ENCODE measurements at regions not wholly inside any gene's neighbourhood (a gene's known extent, or its start where the extent isn't known, plus 50 kb on each side); places are given as distances from the start of the nearest gene placed in this dataset.
"Not testable (repeated sequence)": the region's sequence is repeated elsewhere in the genome, so short reads cannot be mapped to it uniquely, and the experiment has no call there.

DNA sequence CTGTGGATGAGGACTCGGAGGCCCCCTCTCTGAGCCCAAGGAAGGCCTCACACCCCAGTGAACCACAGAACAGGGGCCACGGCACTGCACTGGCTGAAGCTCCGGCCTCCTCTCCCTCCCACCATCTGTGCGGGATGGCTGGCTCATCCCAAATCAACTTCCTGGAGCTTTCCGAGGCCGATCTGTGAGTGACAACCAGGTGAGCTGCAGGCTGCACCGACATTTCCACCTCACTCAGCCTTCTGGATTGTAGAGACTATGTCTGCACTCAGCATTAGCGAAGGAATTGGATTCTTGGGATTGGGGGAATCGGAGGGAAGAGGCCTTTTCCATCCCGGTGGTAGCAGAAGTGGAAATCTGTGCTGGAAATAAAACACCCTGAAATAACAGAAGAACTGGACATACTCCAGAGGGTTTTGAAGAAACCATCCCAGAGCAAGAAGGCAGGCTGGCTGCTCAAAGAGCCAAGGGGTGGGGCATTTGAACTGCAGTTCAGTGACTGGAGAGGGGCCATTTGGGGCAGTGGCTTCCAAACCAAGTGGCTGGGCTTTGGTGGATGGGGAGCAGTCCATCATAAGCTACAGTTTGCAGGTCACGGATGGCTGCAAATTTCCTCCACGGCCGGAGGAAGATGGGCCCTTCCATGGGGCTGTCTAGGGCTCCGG lies 118.5 kb downstream of the NPIPB11 start:
- DNase-seq; in situ Hi-C loops (cut with MboI; ENCODE audit: low pct_unique_long_range_greater_than_20kb, low sequenced_read_pairs): not testable (repeated sequence)

DNA sequence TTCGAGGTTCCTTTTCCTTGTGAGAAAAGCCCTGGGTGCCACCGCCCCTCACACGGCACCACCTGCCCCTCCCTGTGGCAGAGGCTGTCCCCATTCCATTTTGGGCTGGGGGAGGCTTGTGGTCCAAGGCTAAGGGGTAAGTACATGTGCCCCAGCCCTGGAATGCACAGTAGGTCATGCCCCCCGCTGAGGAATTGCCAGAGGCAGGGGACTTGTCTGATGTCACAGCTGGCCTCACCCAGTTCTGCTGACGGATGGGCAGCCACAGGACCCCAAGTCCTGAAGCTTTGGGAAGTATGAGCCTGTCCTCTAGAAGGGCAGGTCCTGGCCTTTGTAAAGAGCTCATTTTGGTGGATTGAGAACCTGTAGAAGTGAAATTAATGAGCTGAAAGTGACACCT lies 119.3 kb downstream of the NPIPB11 start:
- in situ Hi-C loops (cut with MboI; ENCODE audit: low pct_unique_long_range_greater_than_20kb, low sequenced_read_pairs); DNase-seq: not testable (repeated sequence)

DNA sequence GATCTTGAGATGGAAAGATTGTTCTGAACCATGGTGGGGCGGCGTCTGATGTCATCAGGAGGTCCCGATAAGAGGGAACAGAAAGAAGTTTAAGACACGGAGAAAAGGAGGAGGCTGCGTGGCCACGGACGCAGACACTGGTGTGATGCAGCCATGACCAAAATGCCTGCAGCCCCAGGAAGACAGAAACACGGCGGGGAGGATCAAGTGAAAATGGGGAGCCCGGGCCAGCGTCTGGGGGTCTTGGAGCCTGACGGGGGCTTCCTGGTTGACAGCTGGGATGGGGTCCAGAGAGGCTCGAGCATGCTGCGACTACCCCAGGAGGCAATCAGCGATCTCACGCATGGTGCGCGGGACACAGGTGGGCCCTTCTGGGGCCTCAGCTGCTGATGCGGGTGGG lies 119.7 kb downstream of the NPIPB11 start:
- in situ Hi-C loops (cut with MboI; ENCODE audit: low pct_unique_long_range_greater_than_20kb, low sequenced_read_pairs); DNase-seq: not testable (repeated sequence)

DNA sequence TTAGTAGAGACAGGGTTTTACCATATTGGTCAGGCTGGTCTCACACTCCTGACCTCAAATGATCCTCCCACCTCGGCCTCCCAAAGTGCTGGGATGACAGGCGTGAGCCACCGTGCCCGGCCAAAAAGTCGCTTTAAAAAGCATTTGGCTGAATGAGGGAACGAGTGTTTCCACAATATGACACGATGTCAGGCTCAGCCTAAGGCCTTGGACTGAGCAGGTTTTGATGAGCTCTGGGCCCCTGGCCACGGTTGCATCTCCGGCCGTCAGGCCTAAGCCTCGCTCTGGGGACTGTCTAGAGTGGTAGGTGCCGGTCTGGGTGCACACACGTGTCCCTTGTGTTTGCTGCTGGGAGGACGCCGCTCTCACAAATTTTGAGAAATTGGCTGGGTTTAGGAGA lies 120.3 kb downstream of the NPIPB11 start:
- in situ Hi-C loops (cut with MboI; ENCODE audit: low pct_unique_long_range_greater_than_20kb, low sequenced_read_pairs); DNase-seq: not testable (repeated sequence)

DNA sequence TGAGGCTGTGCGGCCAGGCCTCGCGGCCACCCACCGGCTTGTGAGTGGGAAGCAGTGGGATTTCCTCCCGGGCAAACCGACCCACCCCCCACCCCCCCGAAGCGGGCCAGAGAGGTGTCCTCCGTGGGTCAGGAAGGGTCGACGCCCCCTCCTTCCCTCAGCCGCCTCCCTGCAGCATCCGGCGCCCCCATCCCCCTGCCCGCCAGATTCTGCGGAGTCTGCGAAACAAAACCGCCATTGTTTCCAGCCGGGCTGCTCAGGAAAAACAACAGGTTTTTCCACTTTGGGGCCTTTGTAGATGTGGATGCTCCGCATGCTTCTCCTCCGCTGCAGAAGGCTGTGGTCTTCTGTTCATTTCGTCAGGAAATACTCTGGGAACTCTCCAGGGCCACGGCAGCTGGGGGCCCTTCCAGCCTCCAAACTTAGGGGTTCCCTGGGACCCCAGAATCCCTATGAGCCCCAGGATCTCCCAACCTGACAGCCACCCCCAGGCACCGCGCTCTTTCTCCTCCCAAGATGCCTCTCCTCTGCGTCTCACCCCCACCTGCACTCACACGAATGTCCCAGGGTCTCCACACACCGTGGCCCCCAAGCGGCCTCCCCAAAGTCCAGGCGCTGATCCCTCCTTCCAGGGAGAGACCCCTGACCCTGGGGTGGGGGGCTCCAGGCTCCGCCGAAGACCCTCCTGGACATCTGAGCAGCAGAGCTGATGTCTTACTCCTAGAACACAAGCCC lies 121.2 kb downstream of the NPIPB11 start:
- in situ Hi-C loops (cut with MboI; ENCODE audit: low pct_unique_long_range_greater_than_20kb, low sequenced_read_pairs); DNase-seq: not testable (repeated sequence)

DNA sequence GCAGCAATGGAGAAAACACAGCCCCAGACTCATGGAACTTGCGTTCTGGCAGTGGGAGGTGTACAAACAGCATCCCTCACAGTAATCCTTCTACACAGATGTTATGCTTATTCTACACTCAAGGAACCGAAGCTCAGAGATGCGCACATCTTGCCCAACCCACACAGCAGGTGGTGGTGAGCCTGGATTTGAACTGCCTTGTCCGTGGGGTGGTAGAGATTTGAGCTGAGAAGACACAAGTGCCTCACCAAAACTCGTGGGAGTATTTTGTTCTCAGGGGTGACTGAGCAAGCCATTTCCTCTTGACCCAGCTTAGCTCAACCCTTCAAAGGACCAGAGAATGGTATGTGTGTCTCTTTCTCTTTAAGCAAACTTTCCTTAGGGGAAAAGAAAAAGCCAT lies 121.8 kb downstream of the NPIPB11 start:
- in situ Hi-C loops (cut with MboI; ENCODE audit: low pct_unique_long_range_greater_than_20kb, low sequenced_read_pairs); DNase-seq: not testable (repeated sequence)

DNA sequence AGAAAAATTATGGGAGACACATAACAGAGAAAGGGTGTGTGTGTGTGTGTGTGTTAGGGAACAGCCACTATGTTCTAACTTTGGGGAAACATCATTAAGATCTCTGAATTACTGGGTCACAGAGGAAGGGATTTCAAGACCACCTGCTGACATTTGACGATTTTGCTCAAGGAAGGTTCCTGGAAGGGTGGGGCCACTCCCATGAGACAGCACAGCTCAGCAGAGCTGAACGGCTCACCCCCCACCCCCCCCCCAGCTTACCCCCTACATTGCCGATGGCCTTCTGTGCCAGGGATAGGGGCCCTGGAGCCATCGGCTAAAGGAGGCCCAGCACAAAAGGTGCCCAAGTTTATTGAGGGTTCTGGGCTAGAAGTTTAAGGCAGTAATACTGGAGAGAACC lies 122.4 kb downstream of the NPIPB11 start:
- DNase-seq; in situ Hi-C loops (cut with MboI; ENCODE audit: low pct_unique_long_range_greater_than_20kb, low sequenced_read_pairs): not testable (repeated sequence)

DNA sequence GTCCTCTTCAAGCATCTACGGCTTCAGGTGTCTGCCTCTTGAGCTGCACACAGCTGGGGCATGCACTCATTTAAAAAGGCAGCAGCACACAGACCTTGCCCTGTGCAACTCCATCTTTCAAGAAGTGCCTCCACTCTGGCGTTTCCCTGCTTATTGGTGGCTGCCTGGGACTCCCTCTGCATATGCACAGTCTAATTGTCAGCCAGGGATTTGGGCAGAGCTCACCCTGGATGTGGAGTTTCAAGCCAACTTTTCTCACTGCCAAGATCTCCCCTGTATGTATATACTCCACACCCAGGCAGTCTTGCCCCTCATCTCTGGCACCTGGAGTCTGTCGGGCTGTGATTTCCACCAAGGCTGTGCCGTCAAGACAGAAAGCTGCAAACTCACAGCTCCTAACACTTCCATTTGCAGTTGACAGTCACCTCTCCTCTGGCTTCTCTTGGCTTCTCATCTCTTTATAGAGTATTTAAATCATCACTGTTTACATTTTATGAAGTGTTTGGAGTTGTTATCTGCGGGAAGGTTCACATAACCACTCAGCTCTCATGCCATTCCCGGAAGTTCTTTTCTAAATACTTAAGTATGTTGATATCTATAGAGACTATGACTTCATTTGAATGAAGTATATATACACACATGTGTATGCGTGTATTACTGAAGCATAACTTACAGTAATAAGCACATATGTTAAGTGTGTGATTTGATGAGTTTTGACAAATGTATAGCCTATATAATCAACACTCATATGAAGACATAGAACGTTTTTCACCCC lies 128.2 kb downstream of the NPIPB11 start:
- DNase-seq; in situ Hi-C loops (cut with MboI; ENCODE audit: low pct_unique_long_range_greater_than_20kb, low sequenced_read_pairs): not testable (repeated sequence)

DNA sequence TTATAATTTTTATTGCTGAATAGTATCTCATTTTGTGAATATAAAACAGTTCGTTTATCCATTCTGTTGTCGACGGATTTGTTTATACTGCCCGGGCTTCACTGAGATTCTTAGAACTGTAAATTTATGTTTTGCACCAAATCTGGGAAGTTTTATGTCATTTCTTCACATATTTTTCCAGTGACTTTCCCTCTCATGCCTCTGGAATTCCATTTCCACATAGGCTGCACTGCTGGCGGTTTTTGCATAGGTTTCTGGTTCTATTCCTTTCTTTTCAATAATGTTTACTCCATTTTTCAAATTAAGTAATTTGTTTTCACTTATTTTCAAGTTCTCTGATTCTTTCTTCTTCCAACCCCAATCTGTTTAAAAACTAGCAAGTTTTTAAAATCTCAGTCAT lies 130.1 kb downstream of the NPIPB11 start:
- DNase-seq; in situ Hi-C loops (cut with MboI; ENCODE audit: low pct_unique_long_range_greater_than_20kb, low sequenced_read_pairs): not testable (repeated sequence)

DNA sequence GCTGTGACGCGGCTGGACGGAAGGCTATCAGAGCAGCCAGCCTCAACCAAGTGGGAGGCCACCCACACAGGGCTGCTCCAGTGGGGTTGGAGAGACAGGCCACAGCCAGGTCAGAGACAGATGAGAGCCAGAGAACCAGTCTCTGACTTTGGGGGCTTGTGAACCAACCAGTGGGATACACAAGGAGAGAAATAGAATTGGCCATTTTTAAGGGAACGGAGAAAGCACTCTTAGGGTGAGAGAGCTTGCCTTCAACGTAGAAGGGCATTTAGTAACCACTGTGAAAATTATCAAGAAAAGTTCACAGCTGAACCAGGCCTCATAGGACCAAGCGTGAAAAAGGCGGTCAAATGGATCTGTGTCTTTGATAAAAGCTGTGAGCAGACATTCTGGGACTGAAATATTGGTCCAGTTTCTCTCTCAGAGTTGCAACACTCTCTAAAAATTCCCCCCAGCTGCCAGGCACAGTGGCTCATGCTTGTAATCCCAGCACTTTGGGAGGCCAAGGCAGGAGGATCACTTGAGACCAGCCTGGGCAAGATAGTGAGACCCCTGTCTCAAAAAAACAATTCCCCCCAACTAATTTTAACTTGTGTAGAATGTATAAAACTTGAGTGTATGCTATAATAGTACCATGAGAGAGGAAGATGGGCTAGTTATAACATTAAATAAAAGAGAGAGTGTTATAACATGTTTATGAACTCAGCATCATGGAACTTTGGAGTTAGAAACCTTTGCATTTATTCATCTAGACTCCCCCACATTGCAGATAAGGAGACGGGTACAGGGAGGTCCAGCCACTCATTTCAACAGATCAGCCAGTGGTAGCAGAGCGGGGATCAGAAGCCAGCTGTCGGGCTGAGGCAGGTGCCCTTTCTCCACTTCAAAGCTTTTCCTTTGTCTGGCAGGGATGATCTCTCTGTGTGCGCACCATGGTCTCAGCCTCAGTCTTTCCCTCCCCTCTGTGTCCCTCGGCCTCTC lies 132.2 kb downstream of the NPIPB11 start:
- DNase-seq; in situ Hi-C loops (cut with MboI; ENCODE audit: low pct_unique_long_range_greater_than_20kb, low sequenced_read_pairs): not testable (repeated sequence)

DNA sequence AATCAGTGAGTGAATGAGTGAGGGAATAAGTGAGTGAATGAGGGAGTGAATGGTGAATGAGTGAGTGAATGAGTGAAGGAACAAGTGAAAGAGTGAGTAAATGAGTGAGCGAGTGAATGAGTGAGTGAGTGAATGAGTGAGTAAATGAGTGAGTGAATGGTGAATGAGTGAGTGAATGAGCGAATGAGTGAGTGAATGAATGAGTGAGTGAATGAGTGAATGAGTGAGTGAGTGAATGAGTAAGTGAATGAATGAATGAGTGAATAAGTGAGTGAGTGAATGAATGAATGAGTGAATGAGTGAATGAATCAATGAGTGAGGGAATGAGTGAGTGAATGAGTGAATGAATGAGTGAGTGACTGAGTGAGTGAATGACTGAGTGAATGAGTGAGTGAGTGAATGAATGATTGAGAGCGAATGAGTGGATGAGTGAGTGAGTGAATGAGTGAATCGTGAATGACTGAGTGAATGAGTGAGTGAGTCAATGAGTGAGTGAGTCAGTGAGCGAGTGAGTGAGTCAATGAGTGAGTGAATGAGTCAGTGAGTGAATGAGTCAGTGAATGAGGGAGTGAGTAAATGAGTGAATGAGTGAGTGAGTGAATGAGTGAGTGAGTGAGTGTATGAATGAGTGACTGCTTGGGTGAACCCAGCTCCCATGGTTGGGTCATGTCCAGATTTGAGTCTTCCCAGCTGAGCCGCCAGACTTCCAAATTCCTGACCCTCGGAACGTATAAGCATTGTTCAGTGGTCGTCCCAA lies 133.0 kb downstream of the NPIPB11 start:
- in situ Hi-C loops (cut with MboI; ENCODE audit: low pct_unique_long_range_greater_than_20kb, low sequenced_read_pairs); DNase-seq: not testable (repeated sequence)

DNA sequence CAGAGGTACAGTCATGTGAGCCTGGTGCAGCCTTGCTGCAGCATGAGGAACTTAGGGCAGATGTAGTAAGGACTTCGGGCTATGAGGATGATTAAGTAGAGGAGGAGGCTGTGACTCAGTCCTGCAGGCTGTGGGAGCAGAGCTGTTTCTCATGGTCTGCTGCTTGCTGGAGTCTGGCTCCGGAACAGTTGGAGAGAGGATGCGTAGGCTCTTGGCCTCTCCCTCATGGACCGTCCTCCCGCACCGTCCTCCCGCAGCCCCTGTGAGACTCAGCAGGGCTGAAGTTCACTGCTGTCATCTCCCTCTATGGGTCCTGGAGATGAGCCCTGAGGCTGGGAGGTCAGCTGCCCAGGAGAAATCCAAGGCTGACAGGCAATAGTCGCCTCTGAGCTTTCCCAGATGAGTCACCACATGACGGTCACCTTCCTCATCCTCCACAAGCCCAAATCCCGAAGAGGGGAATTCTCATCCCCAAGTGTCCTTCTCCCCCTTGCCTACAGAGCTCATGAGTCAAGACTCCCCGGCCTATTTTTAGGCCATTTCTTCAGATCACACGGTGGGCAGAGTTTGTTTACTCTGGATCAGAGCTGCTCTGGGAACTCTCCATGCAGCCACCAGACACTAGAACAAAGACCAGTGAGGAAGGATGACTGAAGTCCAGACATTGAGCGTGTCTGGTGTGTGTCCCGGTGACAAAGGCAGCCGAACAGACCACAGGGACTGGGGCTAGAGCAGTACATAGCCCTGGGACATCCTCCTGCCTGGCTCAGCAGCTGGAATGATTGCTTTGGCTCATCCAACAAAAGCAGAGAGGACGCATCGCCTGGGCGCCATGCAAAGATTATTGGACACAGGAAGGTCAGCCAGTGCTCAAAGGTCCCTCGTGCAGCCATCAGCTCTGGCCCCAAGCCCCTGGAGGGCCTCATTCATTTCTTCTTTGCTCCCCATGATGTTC lies 134.5 kb downstream of the NPIPB11 start:
- in situ Hi-C loops (cut with MboI; ENCODE audit: low pct_unique_long_range_greater_than_20kb, low sequenced_read_pairs); DNase-seq: not testable (repeated sequence)

DNA sequence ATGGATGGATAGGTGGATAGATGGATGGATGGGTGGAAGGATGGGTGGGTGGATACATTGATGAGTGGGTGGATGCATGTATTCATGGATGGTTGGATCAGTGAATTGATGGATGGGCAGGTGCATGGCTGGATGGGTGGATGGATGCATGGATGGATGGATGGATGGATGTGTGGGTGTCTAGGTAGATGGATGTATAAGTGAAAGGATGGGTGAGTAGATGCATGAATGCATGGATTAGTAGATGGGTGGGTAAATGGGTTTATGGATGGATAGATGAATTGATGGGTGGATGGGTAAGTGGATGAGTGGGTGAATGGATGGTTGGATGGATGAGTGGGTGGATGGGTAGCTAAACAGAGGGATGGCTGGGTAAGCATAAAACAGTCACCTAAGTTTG lies 135.6 kb downstream of the NPIPB11 start:
- in situ Hi-C loops (cut with MboI; ENCODE audit: low pct_unique_long_range_greater_than_20kb, low sequenced_read_pairs) = not testable (repeated sequence)

DNA sequence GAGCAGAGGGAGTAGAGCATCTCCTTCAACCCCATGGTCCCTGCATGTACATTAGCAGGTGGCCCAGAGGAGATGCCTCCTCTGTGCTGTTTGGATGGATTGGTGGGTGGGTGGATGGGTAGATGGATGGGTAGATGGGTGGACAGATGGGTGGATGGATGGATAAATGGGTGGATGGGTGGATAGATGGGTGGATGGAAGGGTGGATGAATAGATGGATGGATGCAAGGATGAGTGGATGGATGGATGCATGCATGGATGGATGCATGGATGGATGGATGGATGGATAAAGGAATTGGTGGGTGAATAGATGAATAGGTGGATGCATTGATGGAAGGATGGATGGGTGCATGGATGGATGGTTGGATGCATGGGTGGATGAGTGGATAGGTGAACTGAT lies 136.5 kb downstream of the NPIPB11 start:
- in situ Hi-C loops (cut with MboI; ENCODE audit: low pct_unique_long_range_greater_than_20kb, low sequenced_read_pairs) = not testable (repeated sequence)

More for the DNA sequence above, 135.6 kb downstream of the NPIPB11 start:
- DNase-seq = not testable (repeated sequence)

DNA sequence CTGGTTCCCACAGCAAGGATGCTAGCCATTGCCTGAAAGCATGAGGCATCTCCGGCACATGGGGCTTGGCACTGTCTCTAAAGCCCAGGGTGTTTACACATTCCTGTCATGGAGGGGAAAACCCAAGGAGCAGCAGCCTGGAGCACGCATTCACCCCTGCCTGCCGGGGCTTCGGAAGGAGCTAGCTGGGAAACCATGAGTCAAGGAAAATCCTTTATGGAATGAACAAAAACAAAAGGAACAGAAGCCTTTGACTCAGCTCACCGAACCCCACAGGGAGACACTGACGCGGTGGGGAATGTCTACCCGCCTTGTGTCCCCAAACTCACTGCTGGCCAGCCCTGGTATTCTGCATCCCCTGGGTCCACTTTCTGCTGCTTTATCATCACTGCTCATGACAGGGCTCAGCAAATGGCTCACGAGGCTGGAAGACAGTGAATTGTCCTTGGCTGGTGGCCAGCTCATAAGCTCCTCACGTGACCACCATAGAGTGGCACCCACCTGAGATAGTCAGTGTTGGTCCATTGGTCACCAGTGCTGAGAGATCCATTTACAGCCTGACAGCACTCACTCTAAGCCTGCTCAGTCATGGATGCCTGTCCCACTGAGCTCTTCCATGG lies 137.2 kb downstream of the NPIPB11 start:
- in situ Hi-C loops (cut with MboI; ENCODE audit: low pct_unique_long_range_greater_than_20kb, low sequenced_read_pairs); DNase-seq: not testable (repeated sequence)

More for the DNA sequence above, 136.5 kb downstream of the NPIPB11 start:
- not testable (repeated sequence) for DNase-seq

DNA sequence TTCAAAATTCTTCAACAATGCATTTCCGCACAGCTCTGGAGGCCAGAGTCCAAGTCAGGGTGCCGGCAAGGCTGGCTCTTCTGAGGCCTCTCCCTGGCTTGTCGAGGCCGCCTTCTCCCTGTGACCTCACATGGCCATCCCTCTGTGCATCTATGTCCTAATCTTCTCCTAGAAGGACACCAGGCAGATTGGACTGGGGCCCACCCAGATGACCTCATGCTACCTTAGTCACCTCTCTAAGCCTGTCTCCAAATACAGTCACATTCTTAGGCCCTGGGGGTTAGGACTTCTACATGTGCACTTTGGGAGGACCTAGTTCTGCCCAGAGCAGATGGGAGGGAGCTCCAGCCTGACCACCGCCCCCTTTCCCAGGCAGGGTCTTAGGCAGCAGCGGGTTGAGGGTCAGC lies 137.7 kb downstream of the NPIPB11 start:
- not testable (repeated sequence) for DNase-seq

More for the DNA sequence above, 137.7 kb downstream of the NPIPB11 start:
- in situ Hi-C loops (cut with MboI; ENCODE audit: low pct_unique_long_range_greater_than_20kb, low sequenced_read_pairs) = not testable (repeated sequence)
